ENCODE measurements at regions not wholly inside any gene's neighbourhood (a gene's known extent, or its start where the extent isn't known, plus 50 kb on each side); places are given as distances from the start of the nearest gene placed in this dataset.
"Not testable (repeated sequence)": the region's sequence is repeated elsewhere in the genome, so short reads cannot be mapped to it uniquely, and the experiment has no call there.

DNA sequence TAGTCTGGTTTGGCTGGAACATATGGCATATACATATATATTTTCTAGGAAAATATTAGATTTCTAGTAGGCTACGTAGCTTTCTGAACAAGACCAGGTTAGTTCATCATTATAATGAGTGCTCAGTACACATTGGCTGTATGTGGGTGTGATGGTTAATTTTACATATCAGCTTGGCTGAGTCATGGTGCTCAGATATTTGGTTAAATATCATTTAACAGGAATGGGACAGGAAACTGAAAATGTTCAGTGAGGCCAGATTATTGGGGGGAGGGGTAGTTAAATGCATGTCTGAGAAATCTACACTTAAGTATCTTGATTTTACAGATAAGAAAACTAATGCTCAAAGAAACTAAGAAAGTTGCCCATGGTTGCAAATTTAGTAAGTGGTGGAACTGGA lies 160.1 kb downstream of the RBMX2 start:
- peaks cover 0 to 3% (median 0%) of the 10 kb centered on the region in 11 donors for H3K9me3 Mint-ChIP-seq
- H3K27ac ChIP-seq (ENCODE audit: low read depth, low read length): no peak overlapping the region
- no peak overlapping the region for H3K4me3 ChIP-seq (ENCODE audit: low read length)
- POLR2A ChIA-PET: no interaction called here
- no peaks in the 10 kb centered on the region for H3K36me3 ChIP-seq (ENCODE audit: control insufficient read depth in 2 of 3, insufficient read depth in 3 of 3, low read length in 3 of 3)
- H3K27me3 Mint-ChIP-seq: peaks cover 0 to 14% (median 7%) of the 10 kb centered on the region in 5 donors
- CTCF ChIA-PET: no interaction called here
- no peaks in the 10 kb centered on the region for H3K36me3 Mint-ChIP-seq
- H3K27ac Mint-ChIP-seq: no peak overlapping the region
- H3K4me1 Mint-ChIP-seq: peaks cover 0 to 1% (median 0%) of the 10 kb centered on the region in 7 donors
- intact Hi-C loops (cut with micrococcal nuclease): no loop called here
- no peaks in the 10 kb centered on the region for H3K4me1 ChIP-seq (ENCODE audit: control insufficient read depth in 2 of 2, insufficient read depth in 2 of 2, low read length in 2 of 2)
- H3K4me3 Mint-ChIP-seq: no peak overlapping the region
- no peak for DNase-seq
- no peak for ATAC-seq
- H3K9me3 ChIP-seq (ENCODE audit: control insufficient read depth in 2 of 3, low read length in 3 of 3): no peaks in the 10 kb centered on the region
- H3K27me3 ChIP-seq (ENCODE audit: control insufficient read depth in 2 of 2, insufficient read depth in 2 of 2, low read length in 2 of 2): no peaks in the 10 kb centered on the region

DNA sequence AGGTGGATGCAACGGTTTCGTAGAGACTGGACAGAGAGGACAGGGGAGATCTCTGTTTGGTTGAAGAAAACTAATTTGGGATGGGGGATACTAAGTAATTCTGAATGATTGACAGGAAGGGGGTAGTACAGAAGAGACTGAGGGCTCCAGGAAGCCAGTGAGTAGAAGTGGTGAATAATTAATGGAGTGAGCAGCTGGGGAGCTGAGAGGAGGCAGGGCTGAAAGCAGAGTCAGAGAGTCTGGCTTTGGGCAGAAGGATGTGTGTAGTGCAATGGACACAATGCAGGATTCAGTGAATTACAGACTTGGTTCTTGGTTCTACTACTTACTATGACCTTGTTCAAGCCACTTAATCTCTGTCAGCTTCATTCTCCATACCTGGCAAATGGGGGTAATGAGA lies 161.7 kb downstream of the RBMX2 start:
- ChIA-PET CTCF (no interaction called here), POLR2A (no interaction called here)
- Mint-ChIP-seq H3K4me1 (peaks cover 0 to 1% (median 0%) of the 10 kb centered on the region in 7 donors), H3K36me3 (no peaks in the 10 kb centered on the region), H3K4me3 (no peak overlapping the region), H3K9me3 (peaks cover 0 to 3% (median 0%) of the 10 kb centered on the region in 11 donors), H3K27ac (no peak overlapping the region), H3K27me3 (peaks cover 0 to 14% (median 7%) of the 10 kb centered on the region in 5 donors)
- no peak overlapping the region for H3K4me3 ChIP-seq (ENCODE audit: low read length)
- no peaks in the 10 kb centered on the region for H3K27me3 ChIP-seq (ENCODE audit: control insufficient read depth in 2 of 2, insufficient read depth in 2 of 2, low read length in 2 of 2)
- H3K4me1 ChIP-seq (ENCODE audit: control insufficient read depth in 2 of 2, insufficient read depth in 2 of 2, low read length in 2 of 2): no peaks in the 10 kb centered on the region
- no peaks in the 10 kb centered on the region for H3K36me3 ChIP-seq (ENCODE audit: control insufficient read depth in 2 of 3, insufficient read depth in 3 of 3, low read length in 3 of 3)
- H3K27ac ChIP-seq (ENCODE audit: low read depth, low read length): no peak overlapping the region
- ATAC-seq (no peak), DNase-seq (no peak)
- intact Hi-C loops (cut with micrococcal nuclease): no loop called here
- H3K9me3 ChIP-seq (ENCODE audit: control insufficient read depth in 2 of 3, low read length in 3 of 3): no peaks in the 10 kb centered on the region

DNA sequence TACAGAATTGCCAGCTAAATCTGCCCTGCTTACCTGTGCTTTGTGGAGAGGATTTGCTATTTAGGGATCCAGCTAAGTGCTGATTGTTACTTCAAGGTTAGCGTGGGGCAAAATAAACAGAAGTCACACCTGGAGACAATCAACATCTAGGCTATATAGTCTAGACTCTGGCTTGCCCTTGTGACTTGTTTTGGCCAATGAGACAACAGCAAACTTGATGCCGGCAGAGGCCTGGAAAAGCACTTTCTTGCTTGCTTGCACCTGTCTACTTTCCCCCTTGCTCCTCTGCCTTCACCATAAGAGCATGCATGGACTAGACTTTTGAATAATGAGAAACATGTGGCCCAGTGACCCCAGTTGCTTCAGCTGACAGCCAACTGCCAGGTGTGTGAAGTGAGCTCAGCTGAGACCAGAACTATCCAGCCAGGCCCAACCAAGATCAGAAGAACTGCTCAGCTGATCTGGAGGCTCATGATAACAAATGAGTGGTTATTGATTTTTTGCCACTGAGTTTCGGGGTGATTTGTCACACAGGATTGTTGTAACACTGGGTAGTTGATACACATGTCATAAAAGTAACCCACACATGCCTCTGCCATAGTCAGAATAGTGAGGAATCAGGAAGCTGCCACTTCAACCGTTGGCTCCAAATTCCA lies 164.4 kb downstream of the RBMX2 start:
- Mint-ChIP-seq H3K27me3 (peaks cover 0 to 10% (median 7%) of the 10 kb centered on the region in 5 donors), H3K36me3 (no peaks in the 10 kb centered on the region), H3K9me3 (peaks cover 0 to 5% (median 0%) of the 10 kb centered on the region in 11 donors), H3K27ac (no peak overlapping the region), H3K4me3 (no peak overlapping the region), H3K4me1 (no peaks in the 10 kb centered on the region)
- no peaks in the 10 kb centered on the region for H3K4me1 ChIP-seq (ENCODE audit: control insufficient read depth in 2 of 2, insufficient read depth in 2 of 2, low read length in 2 of 2)
- ATAC-seq: no peak
- intact Hi-C loops (cut with micrococcal nuclease): no loop called here
- H3K27me3 ChIP-seq (ENCODE audit: control insufficient read depth in 2 of 2, insufficient read depth in 2 of 2, low read length in 2 of 2): no peaks in the 10 kb centered on the region
- H3K9me3 ChIP-seq (ENCODE audit: control insufficient read depth in 2 of 3, low read length in 3 of 3): no peaks in the 10 kb centered on the region
- DNase-seq: no peak
- no peak overlapping the region for H3K27ac ChIP-seq (ENCODE audit: low read depth, low read length)
- POLR2A ChIA-PET: no interaction called here
- CTCF ChIA-PET: interaction anchor here (0.6 kb wide), 1 partner anchor 495 kb away, joined by 3 read pairs; no protein-coding TSS in a partner anchor
- H3K4me3 ChIP-seq (ENCODE audit: low read length): no peak overlapping the region
- no peaks in the 10 kb centered on the region for H3K36me3 ChIP-seq (ENCODE audit: control insufficient read depth in 2 of 3, insufficient read depth in 3 of 3, low read length in 3 of 3)

DNA sequence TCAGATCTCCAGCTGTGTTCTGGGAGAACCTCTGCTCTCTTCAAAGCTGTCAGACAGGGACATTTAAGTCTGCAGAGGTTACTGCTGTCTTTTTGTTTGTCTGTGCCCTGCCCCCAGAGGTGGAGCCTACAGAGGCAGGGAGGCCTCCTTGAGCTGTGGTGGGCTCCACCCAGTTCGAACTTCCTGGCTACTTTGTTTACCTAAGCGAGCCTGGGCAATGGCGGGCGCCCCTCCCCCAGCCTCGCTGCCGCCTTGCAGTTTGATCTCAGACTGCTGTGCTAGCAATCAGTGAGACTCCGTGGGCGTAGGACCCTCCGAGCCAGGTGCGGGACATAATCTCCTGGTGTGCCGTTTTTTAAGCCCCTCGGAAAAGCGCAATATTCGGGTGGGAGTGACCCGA lies 171.2 kb downstream of the RBMX2 start:
- CTCF ChIA-PET; ATAC-seq; H3K27me3 ChIP-seq (ENCODE audit: control insufficient read depth in 2 of 2, insufficient read depth in 2 of 2, low read length in 2 of 2); H3K4me3 Mint-ChIP-seq; H3K27ac Mint-ChIP-seq; POLR2A ChIA-PET; H3K4me1 ChIP-seq (ENCODE audit: control insufficient read depth in 2 of 2, insufficient read depth in 2 of 2, low read length in 2 of 2); H3K36me3 Mint-ChIP-seq; DNase-seq; H3K9me3 Mint-ChIP-seq; H3K4me1 Mint-ChIP-seq; H3K27ac ChIP-seq (ENCODE audit: low read depth, low read length); H3K9me3 ChIP-seq (ENCODE audit: control insufficient read depth in 2 of 3, low read length in 3 of 3); H3K27me3 Mint-ChIP-seq; H3K4me3 ChIP-seq (ENCODE audit: low read length); intact Hi-C loops (cut with micrococcal nuclease); H3K36me3 ChIP-seq (ENCODE audit: control insufficient read depth in 2 of 3, insufficient read depth in 3 of 3, low read length in 3 of 3): not testable (repeated sequence)

All from naive thymus-derived CD4-positive, alpha-beta T cell (primary cell).